Body of pancreas (tissue), 4 donors: ENCODE measurements at regions not wholly inside any gene's neighbourhood (a gene's known extent, or its start where the extent isn't known, plus 50 kb on each side); places are given as distances from the start of the nearest gene placed in this dataset.

Experiments used
- ATAC-seq: fragments of 150-250 bp; one replicate; pipeline ENCODE4 v1.9.1; 2016
- DNase-seq, 4 donors: peaks; one replicate each; pipeline ENCODE4 v3.0.0-alpha.2; 2019
- H3K27ac ChIP-seq, 4 donors: fragments of 200-600 bp; sonication (generic); 1 replicate in 3 of 4; 2 replicates in 1 of 4; pipeline versions ENCODE4 v1.5.1 to v1.6.1; 2016 to 2019; ENCODE audit warnings: mild to moderate bottlenecking in 1 of 4, mixed read lengths in 1 of 4, moderate library complexity in 1 of 4
- H3K27me3 ChIP-seq, 2 donors: fragments of 200-600 bp; sonication (generic); one replicate each; pipeline ENCODE4 v1.6.0; 2016; ENCODE audit warnings: mild to moderate bottlenecking in 1 of 2
- H3K36me3 ChIP-seq, 2 donors: fragments of 200-600 bp; sonication (generic); replicated peaks in 1 of 2; 2 replicates each; pipeline ENCODE4 v1.5.1; 2016; ENCODE audit warnings: low read depth in 2 of 2; ENCODE audit not compliant: insufficient read depth in 1 of 2
- H3K4me1 ChIP-seq: fragments of 200-600 bp; sonication (generic); one replicate; pipeline ENCODE4 v1.6.0; 2016
- H3K4me3 ChIP-seq, 2 donors: fragments of 200-600 bp; sonication (generic); 1 replicate in 1 of 2; 2 replicates in 1 of 2; pipeline ENCODE4 v1.5.1; 2016 to 2019
- H3K9me3 ChIP-seq, 3 donors: fragments of 200-600 bp; sonication (generic); 1 replicate in 2 of 3; 2 replicates in 1 of 3; pipeline ENCODE4 v1.5.1; 2016
- CTCF ChIP-seq, 7 experiments: fragments of 450-650 bp in 4 of 7; fragments of 200-600 bp in 3 of 7; sonication (generic) in 3 of 7; IDR thresholded peaks; one replicate each; pipeline ENCODE4 v1.5.1; 2016 to 2019; ENCODE audit warnings: antibody characterized with exemption in 7 of 7
- POLR2A ChIP-seq, 3 donors: fragments of 450-650 bp; IDR thresholded peaks; one replicate each; pipeline ENCODE4 v1.6.1; 2016; ENCODE audit warnings: antibody characterized with exemption in 3 of 3, mild to moderate bottlenecking in 2 of 3
- WGBS, 2 donors: methylation state at CpG; one replicate each; pipeline ENCODE4 v1.1.5; 2017; 5-methylcytosine and 5-hydroxymethylcytosine counted together
- intact Hi-C: fragments of 100-400 bp; cut with DNase I; formaldehyde crosslinking; loops from one replicate; pipeline ENCODE4 v1.15.1; 2023

GRCh38 chr2:118616432-118616831, 231.0 kb downstream of the EN1 start:
- Histone ChIP-seq H3K9me3 (no peaks in the 10 kb centered on the region), H3K4me1 (no peaks in the 10 kb centered on the region), H3K27me3 (no peaks in the 10 kb centered on the region), H3K36me3 (no peaks in the 10 kb centered on the region), H3K4me3 (no peak overlapping the region), H3K27ac (no peak overlapping the region)
- ATAC-seq (no peak), DNase-seq (no peak)
- intact Hi-C loops = no loop called here
- TF ChIP-seq CTCF (IDR thresholded peaks at IDR 0.05) (no peak), POLR2A (IDR thresholded peaks at IDR 0.05) (no peak)
- WGBS, 2 donors = 85 to 86% methylated on average over 7 of the region's 7 CpGs

GRCh38 chr2:118614841-118615271, 232.6 kb downstream of the EN1 start:
- no peak for DNase-seq
- intact Hi-C loops = no loop called here
- H3K4me3 ChIP-seq = no peak overlapping the region

GRCh38 chr2:118613737-118614136, 233.7 kb downstream of the EN1 start:
- Histone ChIP-seq H3K4me3 (no peak overlapping the region), H3K4me1 (no peaks in the 10 kb centered on the region), H3K27ac (no peak overlapping the region), H3K27me3 (no peaks in the 10 kb centered on the region), H3K36me3 (no peaks in the 10 kb centered on the region), H3K9me3 (no peaks in the 10 kb centered on the region)
- intact Hi-C loops = no loop called here
- ATAC-seq (no peak), DNase-seq (no peak)
- TF ChIP-seq POLR2A (IDR thresholded peaks at IDR 0.05) (no peak), CTCF (IDR thresholded peaks at IDR 0.05) (no peak)
- WGBS, 2 donors = 25 to 35% methylated on average over 2 of the region's 2 CpGs

More at GRCh38 chr2:118614841-118615271, 232.6 kb downstream of the EN1 start:
- H3K36me3 ChIP-seq = no peaks in the 10 kb centered on the region
- no peak for TF ChIP-seq POLR2A (IDR thresholded peaks at IDR 0.05)
- TF ChIP-seq CTCF (IDR thresholded peaks at IDR 0.05) = no peak
- no peaks in the 10 kb centered on the region for H3K27me3 ChIP-seq
- ATAC-seq = no peak
- no peaks in the 10 kb centered on the region for H3K9me3 ChIP-seq
- no peaks in the 10 kb centered on the region for H3K4me1 ChIP-seq
- H3K27ac ChIP-seq = no peak overlapping the region
- 66 to 67% methylated on average over 8 of the region's 8 CpGs for WGBS, 2 donors

- intact Hi-C loops = no loop called here
- no peak for TF ChIP-seq CTCF (IDR thresholded peaks at IDR 0.05)
- TF ChIP-seq POLR2A (IDR thresholded peaks at IDR 0.05) = no peak
- no peak for DNase-seq
- H3K4me1 ChIP-seq = no peaks in the 10 kb centered on the region
- H3K36me3 ChIP-seq = no peaks in the 10 kb centered on the region
- WGBS, 2 donors = 80 to 87% methylated on average over 2 of the region's 2 CpGs
- ATAC-seq = no peak
- H3K27ac ChIP-seq = no peak overlapping the region
- no peaks in the 10 kb centered on the region for H3K27me3 ChIP-seq
- no peak overlapping the region for H3K4me3 ChIP-seq
- no peaks in the 10 kb centered on the region for H3K9me3 ChIP-seq
Measured at GRCh38 chr2:118611691-118612090, 235.8 kb downstream of the EN1 start.

GRCh38 chr2:118609138-118609537, 238.3 kb downstream of the EN1 start:
- 68 to 81% methylated on average over 4 of the region's 4 CpGs for WGBS, 2 donors
- ATAC-seq (no peak), DNase-seq (no peak)
- intact Hi-C loops = no loop called here
- Histone ChIP-seq H3K27me3 (no peaks in the 10 kb centered on the region), H3K27ac (no peak overlapping the region), H3K4me3 (no peak overlapping the region), H3K4me1 (peaks cover 12% of the 10 kb centered on the region), H3K36me3 (no peaks in the 10 kb centered on the region), H3K9me3 (no peaks in the 10 kb centered on the region)
- TF ChIP-seq POLR2A (IDR thresholded peaks at IDR 0.05) = no peak
- TF ChIP-seq CTCF (IDR thresholded peaks at IDR 0.05) = no peak
